NCI-H1930 (cell line): ENCODE measurements at regions not wholly inside any gene's neighbourhood (a gene's known extent, or its start where the extent isn't known, plus 50 kb on each side); places are given as distances from the start of the nearest gene placed in this dataset.
A peak's percentile ranks its signal among the peaks of the same experiment; 100 is the strongest.

Source experiments
- DNase-seq, 2 experiments: peaks; one replicate each; lab custom pipeline; 2025; lab: John Stamatoyannopoulos, UW

GRCh38 chr1:9419369-9420041 lies 119.8 kb upstream of the SLC25A33 start:
- no peak for DNase-seq

- no peak for DNase-seq
Measured at GRCh38 chr1:9420835-9421532, 118.3 kb upstream of the SLC25A33 start.

GRCh38 chr1:9421533-9421873 lies 117.8 kb upstream of the SLC25A33 start:
- DNase-seq = no peak

GRCh38 chr1:9422321-9422720 lies 116.9 kb upstream of the SLC25A33 start:
- DNase-seq = no peak

GRCh38 chr1:9422911-9423505 lies 116.3 kb upstream of the SLC25A33 start:
- DNase-seq = no peak

GRCh38 chr1:9424261-9424660 lies 115.0 kb upstream of the SLC25A33 start:
- no peak for DNase-seq

- no peak for DNase-seq
Measured at GRCh38 chr1:9425859-9426258, 113.4 kb upstream of the SLC25A33 start.

- no peak for DNase-seq
Measured at GRCh38 chr1:9426291-9426711, 113.0 kb upstream of the SLC25A33 start.

- DNase-seq = no peak
Measured at GRCh38 chr1:9427388-9427787, 111.9 kb upstream of the SLC25A33 start.

GRCh38 chr1:9428601-9429341 lies 110.5 kb upstream of the SLC25A33 start:
- DNase-seq = peak; percentile 98 to 99

GRCh38 chr1:9429342-9429711 lies 109.9 kb upstream of the SLC25A33 start:
- DNase-seq = no peak

- no peak for DNase-seq
Measured at GRCh38 chr1:9434247-9435152, 104.8 kb upstream of the SLC25A33 start.

GRCh38 chr1:9435153-9435636 lies 104.1 kb upstream of the SLC25A33 start:
- no peak for DNase-seq

GRCh38 chr1:9435854-9436640 lies 103.2 kb upstream of the SLC25A33 start:
- DNase-seq = no peak

- no peak for DNase-seq
Measured at GRCh38 chr1:9437961-9438430, 101.3 kb upstream of the SLC25A33 start.

GRCh38 chr1:9438431-9439073 lies 100.7 kb upstream of the SLC25A33 start:
- DNase-seq = no peak

GRCh38 chr1:9439074-9439761 lies 100.0 kb upstream of the SLC25A33 start:
- DNase-seq = no peak

- no peak for DNase-seq
Measured at GRCh38 chr1:9440261-9440660, 99.0 kb upstream of the SLC25A33 start.

- no peak for DNase-seq
Measured at GRCh38 chr1:9440763-9441194, 98.5 kb upstream of the SLC25A33 start.
